ENCODE measurements at regions not wholly inside any gene's neighbourhood (a gene's known extent, or its start where the extent isn't known, plus 50 kb on each side); places are given as distances from the start of the nearest gene placed in this dataset.

DNA sequence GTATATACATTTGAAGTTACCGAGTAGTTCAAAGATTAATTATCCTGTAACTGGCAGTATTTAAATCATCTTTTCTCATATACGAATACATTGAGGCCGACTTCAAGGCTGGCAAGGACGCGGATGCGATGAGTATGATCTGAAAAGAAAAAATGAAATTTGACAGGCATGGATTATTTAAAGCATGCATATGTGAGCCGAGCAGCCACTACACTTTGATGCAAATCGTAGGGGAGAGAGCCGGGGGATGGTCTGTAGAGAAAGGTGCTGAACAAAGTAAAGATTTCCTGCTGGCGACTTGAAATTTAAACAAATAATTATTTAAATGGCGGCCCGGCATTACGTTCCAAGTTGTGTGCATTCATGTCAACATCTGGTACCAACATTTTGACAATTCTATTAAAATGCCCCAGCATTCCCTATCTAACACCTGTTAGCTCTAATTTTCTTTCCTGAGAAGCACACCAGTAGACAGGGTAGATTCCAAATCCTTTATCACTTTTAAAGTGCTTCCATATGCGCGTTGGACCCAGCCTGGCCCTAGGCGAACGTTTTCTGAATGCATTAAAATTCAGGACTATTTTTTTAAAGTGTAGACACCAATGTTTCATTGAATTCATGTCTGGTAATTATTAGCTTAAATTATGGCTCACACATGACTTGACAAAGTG is 188.7 kb downstream of the EMX2 start:
- Histone ChIP-seq H3K36me3 (ENCODE audit: control insufficient read depth, insufficient read depth, low read length) (no peaks in the 10 kb centered on the region), H3K27me3 (ENCODE audit: control insufficient read depth, insufficient read depth, low read length) (peaks cover 15% of the 10 kb centered on the region), H3K4me3 (ENCODE audit: low read depth, low read length) (no peak overlapping the region)
- DNase-seq (ENCODE audit: low read depth) = no peak
- TF ChIP-seq, protein P1, sequence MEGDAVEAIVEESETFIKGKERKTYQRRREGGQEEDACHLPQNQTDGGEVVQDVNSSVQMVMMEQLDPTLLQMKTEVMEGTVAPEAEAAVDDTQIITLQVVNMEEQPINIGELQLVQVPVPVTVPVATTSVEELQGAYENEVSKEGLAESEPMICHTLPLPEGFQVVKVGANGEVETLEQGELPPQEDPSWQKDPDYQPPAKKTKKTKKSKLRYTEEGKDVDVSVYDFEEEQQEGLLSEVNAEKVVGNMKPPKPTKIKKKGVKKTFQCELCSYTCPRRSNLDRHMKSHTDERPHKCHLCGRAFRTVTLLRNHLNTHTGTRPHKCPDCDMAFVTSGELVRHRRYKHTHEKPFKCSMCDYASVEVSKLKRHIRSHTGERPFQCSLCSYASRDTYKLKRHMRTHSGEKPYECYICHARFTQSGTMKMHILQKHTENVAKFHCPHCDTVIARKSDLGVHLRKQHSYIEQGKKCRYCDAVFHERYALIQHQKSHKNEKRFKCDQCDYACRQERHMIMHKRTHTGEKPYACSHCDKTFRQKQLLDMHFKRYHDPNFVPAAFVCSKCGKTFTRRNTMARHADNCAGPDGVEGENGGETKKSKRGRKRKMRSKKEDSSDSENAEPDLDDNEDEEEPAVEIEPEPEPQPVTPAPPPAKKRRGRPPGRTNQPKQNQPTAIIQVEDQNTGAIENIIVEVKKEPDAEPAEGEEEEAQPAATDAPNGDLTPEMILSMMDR (IDR thresholded peaks at IDR 0.05; ENCODE audit: insufficient read depth, low read length, severe bottlenecking) = no peak
- no peak for FAIRE-seq

DNA sequence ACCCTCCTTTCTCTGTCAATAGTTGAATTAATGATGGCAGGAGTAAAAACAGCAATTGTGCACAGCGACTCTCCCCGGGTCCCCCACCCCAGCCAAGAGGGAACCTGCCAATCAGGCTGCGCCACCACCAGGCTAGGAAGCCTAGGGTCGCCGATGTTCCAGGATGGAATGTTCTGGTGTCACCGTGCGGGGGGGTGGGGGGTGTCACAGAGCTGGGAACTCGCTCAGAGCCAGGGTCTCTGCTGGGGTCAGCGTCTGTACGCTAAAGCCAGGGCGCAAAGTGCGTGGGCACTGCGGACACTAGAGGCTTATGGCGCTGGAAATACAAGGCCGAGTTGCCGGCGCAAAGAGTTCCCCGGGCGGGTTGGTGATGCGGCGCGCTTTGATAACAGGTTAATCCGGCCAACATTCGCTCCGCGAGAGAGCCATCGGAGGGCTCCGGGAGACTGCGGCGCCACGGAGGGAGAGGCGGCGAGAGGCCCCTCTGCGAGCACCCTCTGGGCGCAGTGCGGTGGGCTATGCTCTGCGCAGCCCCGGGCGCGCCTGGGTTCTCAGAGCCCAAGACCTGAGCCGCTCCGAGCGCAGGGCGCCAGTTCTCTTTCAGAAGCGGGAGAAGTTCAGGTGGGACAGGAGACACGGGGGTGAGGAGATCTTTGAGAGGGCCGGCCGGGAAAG is 192.3 kb downstream of the EMX2 start:
- Histone ChIP-seq H3K36me3 (ENCODE audit: control insufficient read depth, insufficient read depth, low read length) (no peaks in the 10 kb centered on the region), H3K4me3 (ENCODE audit: low read depth, low read length) (no peak overlapping the region), H3K27me3 (ENCODE audit: control insufficient read depth, insufficient read depth, low read length) (peaks cover 15% of the 10 kb centered on the region)
- DNase-seq (ENCODE audit: low read depth) (no peak), FAIRE-seq (no peak)
- TF ChIP-seq, protein P1 (IDR thresholded peaks at IDR 0.05; ENCODE audit: insufficient read depth, low read length, severe bottlenecking) = no peak

DNA sequence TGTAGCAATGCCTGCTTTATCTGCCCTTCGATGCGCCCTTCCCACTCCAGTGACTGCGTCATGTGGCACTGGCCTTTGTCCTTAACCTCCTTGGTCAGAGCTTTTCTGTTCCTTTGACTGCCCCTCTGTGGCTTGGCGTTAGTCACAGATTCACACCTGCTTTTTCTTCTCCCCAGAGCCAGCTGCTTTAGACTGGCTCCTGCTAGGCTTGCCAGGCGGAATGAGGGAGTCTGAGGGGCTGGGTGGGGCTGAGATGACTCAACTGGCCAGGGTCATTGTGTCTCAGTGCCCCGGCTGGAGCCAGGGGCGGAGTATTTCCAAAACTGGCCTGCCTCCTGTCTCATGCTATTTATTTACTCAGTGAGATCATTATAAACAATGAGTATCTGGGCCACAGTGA is 194.1 kb downstream of the EMX2 start:
- DNase-seq (ENCODE audit: low read depth) (no peak), FAIRE-seq (no peak)
- no peaks in the 10 kb centered on the region for H3K36me3 ChIP-seq (ENCODE audit: control insufficient read depth, insufficient read depth, low read length)
- TF ChIP-seq, protein P1 (IDR thresholded peaks at IDR 0.05; ENCODE audit: insufficient read depth, low read length, severe bottlenecking) = no peak
- peaks cover 15% of the 10 kb centered on the region for H3K27me3 ChIP-seq (ENCODE audit: control insufficient read depth, insufficient read depth, low read length)
- no peak overlapping the region for H3K4me3 ChIP-seq (ENCODE audit: low read depth, low read length)

DNA sequence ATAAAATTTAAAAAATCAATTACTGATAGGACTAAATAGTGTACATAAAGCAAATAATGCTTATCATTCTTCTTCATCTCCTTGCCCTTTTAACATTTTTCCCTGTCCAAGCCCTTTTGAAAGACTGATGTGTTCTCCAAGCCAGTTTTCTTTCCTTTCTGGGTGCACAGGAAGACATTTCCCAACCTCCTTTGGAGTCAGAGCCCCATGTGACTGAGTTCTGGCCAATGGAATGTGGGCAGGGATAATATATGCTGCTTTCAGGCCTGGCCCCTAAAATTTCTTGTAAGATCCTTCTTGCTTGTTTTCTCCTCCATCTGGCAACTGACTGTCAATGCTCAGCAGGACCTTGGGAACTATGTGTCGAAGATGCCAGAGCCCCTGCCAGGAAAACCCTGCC is 197.5 kb downstream of the EMX2 start:
- DNase-seq (ENCODE audit: low read depth) (no peak), FAIRE-seq (no peak)
- TF ChIP-seq, protein P1 (IDR thresholded peaks at IDR 0.05; ENCODE audit: insufficient read depth, low read length, severe bottlenecking) = no peak
- Histone ChIP-seq H3K27me3 (ENCODE audit: control insufficient read depth, insufficient read depth, low read length) (peaks cover 4% of the 10 kb centered on the region), H3K4me3 (ENCODE audit: low read depth, low read length) (no peak overlapping the region), H3K36me3 (ENCODE audit: control insufficient read depth, insufficient read depth, low read length) (no peaks in the 10 kb centered on the region)

DNA sequence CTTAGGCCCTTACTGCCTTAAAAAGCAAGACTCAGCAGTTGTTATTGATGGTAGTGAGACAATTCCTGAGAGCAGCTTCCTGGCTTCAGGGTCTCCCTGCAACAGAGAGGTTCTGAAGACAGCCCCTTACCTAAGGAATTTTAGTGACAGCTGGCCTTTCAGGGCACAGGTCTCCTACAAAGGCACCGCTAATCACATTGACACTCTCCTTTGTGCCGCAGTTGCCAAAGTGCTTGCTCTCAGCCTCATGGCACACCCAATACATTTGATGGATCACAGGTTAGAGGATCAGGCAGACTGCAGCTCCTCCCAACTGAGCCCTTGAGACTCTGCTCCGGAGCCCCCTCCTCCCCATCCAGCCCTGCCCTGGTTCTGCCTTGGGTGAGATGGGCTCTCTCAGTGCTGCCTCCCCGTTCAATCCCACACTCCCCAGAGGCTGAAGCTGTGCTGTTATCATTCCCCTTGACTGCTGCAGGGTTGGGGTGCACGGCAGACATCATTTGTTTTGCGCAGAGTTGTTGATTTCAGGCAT is 198.2 kb downstream of the EMX2 start:
- no peak for FAIRE-seq

More for the DNA sequence above, 198.2 kb downstream of the EMX2 start:
- H3K36me3 ChIP-seq (ENCODE audit: control insufficient read depth, insufficient read depth, low read length) = no peaks in the 10 kb centered on the region
- H3K27me3 ChIP-seq (ENCODE audit: control insufficient read depth, insufficient read depth, low read length) = no peaks in the 10 kb centered on the region
- H3K4me3 ChIP-seq (ENCODE audit: low read depth, low read length) = no peak overlapping the region
- TF ChIP-seq, protein P1 (IDR thresholded peaks at IDR 0.05; ENCODE audit: insufficient read depth, low read length, severe bottlenecking) = no peak
- no peak for DNase-seq (ENCODE audit: low read depth)
